ENCODE measurements at regions not wholly inside any gene's neighbourhood (a gene's known extent, or its start where the extent isn't known, plus 50 kb on each side); places are given as distances from the start of the nearest gene placed in this dataset.

DNA sequence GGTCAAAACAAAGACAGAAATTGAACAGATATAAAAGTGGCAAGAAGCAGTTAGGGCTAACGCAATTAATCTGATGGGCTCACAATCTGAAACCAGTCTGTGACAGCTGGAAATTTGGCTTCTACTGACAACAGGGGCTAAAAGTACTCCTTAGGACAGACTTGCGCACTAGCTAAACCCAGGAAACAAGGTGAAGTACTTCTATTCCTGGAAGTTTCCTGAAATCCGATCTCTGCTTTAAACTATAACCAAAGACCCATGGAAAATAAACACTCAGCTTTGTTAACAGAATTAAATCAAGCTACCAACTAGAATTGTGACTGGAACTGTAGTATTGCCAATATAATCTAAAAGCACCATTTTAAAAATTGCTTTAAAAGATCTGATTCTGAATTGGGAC lies 520.2 kb upstream of the ZWINT start:
- H3K9ac ChIP-seq (ENCODE audit: low read length): no peak overlapping the region
- H3K27me3 ChIP-seq (ENCODE audit: control insufficient read depth, insufficient read depth, low read length): no peaks in the 10 kb centered on the region
- no peaks in the 10 kb centered on the region for H3K36me3 ChIP-seq (ENCODE audit: control insufficient read depth, insufficient read depth, low read length)
- H3K4me1 ChIP-seq (ENCODE audit: control insufficient read depth, insufficient read depth, low read length): no peaks in the 10 kb centered on the region
- no peak overlapping the region for H3K27ac ChIP-seq (ENCODE audit: low read depth, low read length)
- H3K4me3 ChIP-seq (ENCODE audit: low read length): no peak overlapping the region

DNA sequence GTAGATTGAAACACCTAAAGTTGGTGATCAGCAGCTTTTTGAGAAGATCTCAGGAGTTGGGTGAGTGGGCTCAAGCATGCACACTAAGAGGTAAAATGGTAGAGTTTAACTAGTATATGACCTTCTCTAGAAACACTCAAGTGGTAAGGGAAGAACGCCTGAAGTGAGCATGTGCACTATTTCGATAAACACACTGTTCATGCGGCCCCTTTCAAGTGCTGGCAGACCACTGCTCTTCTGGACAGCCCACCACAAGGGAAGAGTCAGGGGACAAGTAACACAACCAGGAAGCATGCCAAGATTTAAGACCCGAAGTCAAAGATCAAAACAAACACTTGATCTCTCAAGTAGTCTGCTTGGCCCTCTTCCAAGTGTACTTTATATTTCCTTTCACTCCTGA lies 519.5 kb upstream of the ZWINT start:
- H3K4me3 ChIP-seq (ENCODE audit: low read length): no peak overlapping the region
- H3K4me1 ChIP-seq (ENCODE audit: control insufficient read depth, insufficient read depth, low read length): no peaks in the 10 kb centered on the region
- H3K27me3 ChIP-seq (ENCODE audit: control insufficient read depth, insufficient read depth, low read length): no peaks in the 10 kb centered on the region
- H3K9ac ChIP-seq (ENCODE audit: low read length): no peak overlapping the region
- no peak overlapping the region for H3K27ac ChIP-seq (ENCODE audit: low read depth, low read length)
- H3K36me3 ChIP-seq (ENCODE audit: control insufficient read depth, insufficient read depth, low read length): no peaks in the 10 kb centered on the region

DNA sequence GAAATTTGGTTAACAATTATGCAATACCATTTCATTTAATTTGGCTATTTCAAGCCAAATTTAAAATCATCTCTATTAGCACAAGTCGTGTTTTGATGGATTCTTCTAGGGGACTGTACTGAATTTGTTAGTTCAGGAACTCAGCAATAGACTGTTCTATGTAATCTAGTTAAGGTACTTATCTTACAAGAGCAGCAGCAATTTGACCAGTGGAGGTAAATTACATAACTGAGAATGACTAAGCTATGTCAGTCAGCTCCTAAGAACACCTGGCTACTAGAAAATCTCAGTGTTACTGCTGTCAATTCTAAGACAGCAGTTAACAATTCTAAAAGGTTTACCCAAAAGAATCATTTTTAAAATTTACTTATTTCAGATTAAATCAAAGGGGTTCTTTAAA lies 513.9 kb upstream of the ZWINT start:
- no peak overlapping the region for H3K27ac ChIP-seq (ENCODE audit: low read depth, low read length)
- H3K4me1 ChIP-seq (ENCODE audit: control insufficient read depth, insufficient read depth, low read length): no peaks in the 10 kb centered on the region

DNA sequence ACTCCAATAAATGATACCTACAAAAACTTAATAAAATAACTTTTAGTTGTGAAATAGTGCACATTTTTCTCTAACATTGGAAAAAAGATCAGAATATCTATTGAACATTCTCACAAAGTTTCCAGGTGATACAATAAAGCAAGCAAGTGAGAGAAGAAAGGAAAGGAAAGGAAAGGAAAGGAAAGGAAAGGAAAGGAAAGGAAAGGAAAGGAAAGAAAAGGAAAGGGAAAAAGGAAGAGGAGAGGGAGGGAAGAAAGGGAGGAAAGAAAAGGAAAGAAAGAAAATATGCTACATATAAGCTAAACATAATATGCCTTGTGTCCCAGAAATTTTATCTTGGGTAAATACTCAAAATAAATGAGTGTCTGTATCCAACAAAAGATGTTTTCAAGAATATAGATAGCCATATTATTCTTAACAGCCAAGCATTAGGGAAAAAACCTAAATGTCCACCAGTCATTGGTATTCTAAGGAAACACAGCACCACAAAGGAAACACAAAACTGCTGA lies 510.2 kb upstream of the ZWINT start:
- H3K4me1 ChIP-seq (ENCODE audit: control insufficient read depth, insufficient read depth, low read length): no peaks in the 10 kb centered on the region
- H3K27ac ChIP-seq (ENCODE audit: low read depth, low read length): no peak overlapping the region
- no peaks in the 10 kb centered on the region for H3K27me3 ChIP-seq (ENCODE audit: control insufficient read depth, insufficient read depth, low read length)
- no peaks in the 10 kb centered on the region for H3K36me3 ChIP-seq (ENCODE audit: control insufficient read depth, insufficient read depth, low read length)
- H3K9ac ChIP-seq (ENCODE audit: low read length): no peak overlapping the region
- H3K4me3 ChIP-seq (ENCODE audit: low read length): no peak overlapping the region

More for the DNA sequence above, 513.9 kb upstream of the ZWINT start:
- Histone ChIP-seq H3K36me3 (ENCODE audit: control insufficient read depth, insufficient read depth, low read length) (no peaks in the 10 kb centered on the region), H3K27me3 (ENCODE audit: control insufficient read depth, insufficient read depth, low read length) (no peaks in the 10 kb centered on the region), H3K4me3 (ENCODE audit: low read length) (no peak overlapping the region), H3K9ac (ENCODE audit: low read length) (no peak overlapping the region)

DNA sequence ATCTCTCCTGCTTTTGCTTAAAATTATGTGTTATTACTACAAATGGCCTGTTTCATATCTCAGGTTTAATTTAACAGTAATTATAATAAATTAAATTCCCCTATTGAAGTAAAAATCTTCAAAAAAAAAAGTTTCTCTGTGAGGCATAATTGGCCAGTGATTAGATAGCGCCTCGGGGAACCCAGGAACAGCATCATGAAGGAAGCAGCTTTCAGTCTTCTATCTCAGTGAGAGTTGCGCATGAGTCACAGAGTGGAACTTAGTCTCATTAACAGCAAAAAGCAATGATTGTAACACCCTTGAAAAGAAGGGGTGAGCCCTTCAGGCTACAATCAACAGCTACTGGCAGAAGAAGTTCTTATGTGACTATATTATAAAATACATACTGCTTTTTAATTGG lies 506.2 kb upstream of the ZWINT start:
- Histone ChIP-seq H3K27me3 (ENCODE audit: control insufficient read depth, insufficient read depth, low read length) (no peaks in the 10 kb centered on the region), H3K4me3 (ENCODE audit: low read length) (no peak overlapping the region), H3K9ac (ENCODE audit: low read length) (no peak overlapping the region), H3K36me3 (ENCODE audit: control insufficient read depth, insufficient read depth, low read length) (no peaks in the 10 kb centered on the region), H3K4me1 (ENCODE audit: control insufficient read depth, insufficient read depth, low read length) (no peaks in the 10 kb centered on the region), H3K27ac (ENCODE audit: low read depth, low read length) (no peak overlapping the region)

DNA sequence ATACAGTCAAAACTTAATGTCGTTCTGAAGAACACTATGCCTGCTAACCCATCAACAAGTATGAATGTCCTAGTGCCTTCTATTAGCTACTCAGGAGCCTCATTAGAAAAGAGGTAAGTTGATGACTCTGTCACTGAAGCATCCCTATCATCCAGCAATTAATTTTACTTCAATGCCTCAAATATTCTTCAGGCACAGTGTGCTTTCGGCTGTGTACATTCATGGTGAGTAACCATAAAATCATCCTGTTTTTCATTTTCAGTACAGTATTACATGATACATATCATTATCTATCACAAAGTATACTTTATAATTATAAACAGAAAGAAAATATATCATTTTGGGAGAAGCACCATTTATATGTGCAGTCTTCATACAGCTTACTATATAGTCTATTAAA lies 495.5 kb upstream of the ZWINT start:
- H3K4me3 ChIP-seq (ENCODE audit: low read length): no peak overlapping the region
- no peaks in the 10 kb centered on the region for H3K4me1 ChIP-seq (ENCODE audit: control insufficient read depth, insufficient read depth, low read length)
- no peaks in the 10 kb centered on the region for H3K36me3 ChIP-seq (ENCODE audit: control insufficient read depth, insufficient read depth, low read length)
- H3K27me3 ChIP-seq (ENCODE audit: control insufficient read depth, insufficient read depth, low read length): no peaks in the 10 kb centered on the region
- H3K9ac ChIP-seq (ENCODE audit: low read length): no peak overlapping the region
- H3K27ac ChIP-seq (ENCODE audit: low read depth, low read length): no peak overlapping the region

DNA sequence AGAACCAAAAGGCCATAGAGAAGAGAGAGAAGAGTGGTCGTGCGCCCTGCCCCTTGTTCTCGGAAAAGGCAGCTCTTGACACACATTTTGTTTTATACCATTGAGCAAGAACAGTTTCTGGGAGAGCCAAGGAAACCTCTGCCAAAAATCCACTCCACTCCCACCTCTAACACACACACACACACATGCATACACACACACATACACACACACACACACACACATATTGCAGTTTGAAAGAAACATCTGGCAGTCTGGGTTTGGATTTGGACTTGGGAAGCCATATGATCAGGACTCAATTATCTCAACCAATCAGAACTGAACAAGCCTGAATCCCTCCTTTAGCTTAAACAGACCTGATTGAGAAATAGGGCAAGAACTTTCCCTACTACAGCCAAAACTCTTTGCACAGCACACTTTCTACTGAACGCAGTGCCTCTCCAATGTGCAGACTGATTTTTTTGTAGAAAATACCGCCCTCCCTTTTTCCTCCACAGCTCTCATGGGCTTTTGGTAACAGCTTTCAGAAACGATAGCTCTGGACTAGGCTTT lies 484.0 kb upstream of the ZWINT start:
- Histone ChIP-seq H3K9ac (ENCODE audit: low read length) (no peak overlapping the region), H3K27me3 (ENCODE audit: control insufficient read depth, insufficient read depth, low read length) (no peaks in the 10 kb centered on the region), H3K4me3 (ENCODE audit: low read length) (no peak overlapping the region), H3K4me1 (ENCODE audit: control insufficient read depth, insufficient read depth, low read length) (no peaks in the 10 kb centered on the region), H3K36me3 (ENCODE audit: control insufficient read depth, insufficient read depth, low read length) (no peaks in the 10 kb centered on the region), H3K27ac (ENCODE audit: low read depth, low read length) (no peak overlapping the region)

DNA sequence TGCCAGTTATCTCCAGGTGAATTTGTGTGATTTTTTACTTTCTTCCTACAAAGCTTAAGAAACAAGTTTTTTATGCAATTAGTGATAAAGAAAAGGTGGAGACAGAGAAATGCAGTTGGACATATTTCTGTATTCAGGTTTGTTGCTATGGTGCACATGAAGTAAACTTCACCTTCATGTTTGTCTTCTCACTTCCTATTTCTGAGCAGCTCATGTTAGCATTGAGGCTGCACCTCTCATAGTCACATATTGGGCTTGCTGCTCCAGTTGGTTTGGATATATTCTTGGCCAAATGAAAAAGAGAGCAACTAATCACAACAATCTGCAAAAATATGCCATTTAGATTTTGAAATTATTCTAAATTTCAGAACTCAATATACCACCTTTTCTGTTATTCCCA lies 475.6 kb upstream of the ZWINT start:
- no peak overlapping the region for H3K9ac ChIP-seq (ENCODE audit: low read length)
- H3K4me3 ChIP-seq (ENCODE audit: low read length): no peak overlapping the region
- H3K27me3 ChIP-seq (ENCODE audit: control insufficient read depth, insufficient read depth, low read length): no peaks in the 10 kb centered on the region
- H3K4me1 ChIP-seq (ENCODE audit: control insufficient read depth, insufficient read depth, low read length): no peaks in the 10 kb centered on the region
- no peaks in the 10 kb centered on the region for H3K36me3 ChIP-seq (ENCODE audit: control insufficient read depth, insufficient read depth, low read length)
- H3K27ac ChIP-seq (ENCODE audit: low read depth, low read length): no peak overlapping the region

DNA sequence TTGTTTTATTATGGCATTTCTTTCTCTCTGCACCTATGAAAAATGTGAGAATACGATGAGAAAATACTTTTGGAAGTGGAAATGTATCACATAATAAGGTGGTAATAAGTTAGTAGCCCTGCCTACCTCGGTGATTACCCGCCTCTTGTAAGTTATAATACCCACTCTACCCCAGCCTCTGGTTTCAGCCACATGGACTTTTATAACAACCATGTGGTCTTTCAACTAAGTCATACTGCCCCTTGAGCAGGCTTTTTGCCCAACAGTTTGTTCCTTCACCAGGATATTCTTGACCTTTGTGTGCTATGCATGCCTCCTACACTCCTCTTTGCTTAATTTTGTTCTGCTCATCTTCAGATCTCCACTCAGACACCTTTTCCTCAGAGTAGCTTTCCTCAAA lies 470.6 kb upstream of the ZWINT start:
- Histone ChIP-seq H3K27ac (ENCODE audit: low read depth, low read length) (no peak overlapping the region), H3K4me1 (ENCODE audit: control insufficient read depth, insufficient read depth, low read length) (no peaks in the 10 kb centered on the region)

DNA sequence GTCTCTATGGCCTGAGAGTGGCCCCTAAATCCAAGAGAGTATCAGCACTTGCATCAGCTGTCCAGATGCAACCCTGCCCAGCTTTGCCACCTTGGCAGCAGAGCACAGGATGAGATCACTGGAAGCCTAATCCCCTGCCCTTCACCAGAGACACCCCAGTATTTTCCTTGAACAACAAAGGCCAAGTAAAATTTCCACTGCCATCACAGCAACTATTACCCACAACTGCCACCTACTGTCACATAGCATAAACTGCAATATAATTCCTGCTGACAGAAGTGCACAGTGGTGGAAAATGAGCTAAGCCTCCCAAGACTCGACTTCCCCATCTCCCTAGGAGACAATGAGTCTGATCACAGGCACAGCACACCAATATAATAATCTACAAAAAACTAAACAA lies 462.8 kb upstream of the ZWINT start:
- Histone ChIP-seq H3K4me1 (ENCODE audit: control insufficient read depth, insufficient read depth, low read length) (no peaks in the 10 kb centered on the region), H3K4me3 (ENCODE audit: low read length) (no peak overlapping the region), H3K27ac (ENCODE audit: low read depth, low read length) (no peak overlapping the region), H3K27me3 (ENCODE audit: control insufficient read depth, insufficient read depth, low read length) (no peaks in the 10 kb centered on the region), H3K36me3 (ENCODE audit: control insufficient read depth, insufficient read depth, low read length) (no peaks in the 10 kb centered on the region), H3K9ac (ENCODE audit: low read length) (no peak overlapping the region)

More for the DNA sequence above, 470.6 kb upstream of the ZWINT start:
- no peak overlapping the region for H3K4me3 ChIP-seq (ENCODE audit: low read length)
- no peaks in the 10 kb centered on the region for H3K36me3 ChIP-seq (ENCODE audit: control insufficient read depth, insufficient read depth, low read length)
- H3K27me3 ChIP-seq (ENCODE audit: control insufficient read depth, insufficient read depth, low read length): no peaks in the 10 kb centered on the region
- H3K9ac ChIP-seq (ENCODE audit: low read length): no peak overlapping the region

DNA sequence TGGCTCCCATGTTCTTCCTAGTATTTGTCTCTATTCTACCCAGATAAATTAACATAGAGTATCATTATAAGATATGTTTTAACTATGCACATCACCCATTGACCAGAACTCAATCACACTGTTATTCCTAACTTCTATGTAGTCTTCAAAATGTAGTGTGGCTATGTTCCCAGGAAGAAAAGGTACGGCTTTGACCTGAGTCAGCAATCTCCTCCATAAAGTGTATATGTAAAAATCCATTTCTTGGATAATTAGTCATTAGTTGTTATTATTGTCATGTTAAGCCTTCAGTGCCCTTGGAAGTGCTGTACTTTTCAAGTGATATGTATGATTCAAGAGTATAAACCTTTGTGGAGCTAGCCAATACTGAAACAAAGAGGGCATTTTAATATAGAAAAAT lies 444.0 kb upstream of the ZWINT start:
- H3K27ac ChIP-seq (ENCODE audit: low read depth, low read length): no peak overlapping the region

DNA sequence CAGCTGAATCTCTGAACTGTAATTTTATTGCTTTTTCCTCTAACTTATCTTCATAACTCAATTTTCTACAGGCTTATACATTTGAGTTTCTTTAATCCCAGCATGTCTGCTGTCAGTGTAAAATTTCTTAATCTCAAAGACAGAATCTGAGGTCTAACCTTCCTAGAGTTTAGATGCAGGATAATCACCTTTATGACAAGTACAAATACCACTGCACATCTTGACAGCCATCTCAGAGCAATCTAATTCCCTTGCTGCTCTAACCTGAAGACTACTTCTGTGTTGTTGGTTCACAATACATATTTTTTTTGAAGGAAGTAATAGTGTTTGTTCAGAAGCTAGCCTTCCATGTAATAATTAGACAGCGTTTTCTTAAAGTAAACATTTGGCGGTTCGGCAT lies 424.2 kb upstream of the ZWINT start:
- Histone ChIP-seq H3K4me3 (ENCODE audit: low read length) (no peak overlapping the region), H3K36me3 (ENCODE audit: control insufficient read depth, insufficient read depth, low read length) (no peaks in the 10 kb centered on the region), H3K27me3 (ENCODE audit: control insufficient read depth, insufficient read depth, low read length) (no peaks in the 10 kb centered on the region), H3K27ac (ENCODE audit: low read depth, low read length) (no peak overlapping the region), H3K4me1 (ENCODE audit: control insufficient read depth, insufficient read depth, low read length) (no peaks in the 10 kb centered on the region), H3K9ac (ENCODE audit: low read length) (no peak overlapping the region)

More for the DNA sequence above, 444.0 kb upstream of the ZWINT start:
- H3K4me3 ChIP-seq (ENCODE audit: low read length): no peak overlapping the region
- H3K4me1 ChIP-seq (ENCODE audit: control insufficient read depth, insufficient read depth, low read length): no peaks in the 10 kb centered on the region
- no peak overlapping the region for H3K9ac ChIP-seq (ENCODE audit: low read length)
- no peaks in the 10 kb centered on the region for H3K27me3 ChIP-seq (ENCODE audit: control insufficient read depth, insufficient read depth, low read length)
- no peaks in the 10 kb centered on the region for H3K36me3 ChIP-seq (ENCODE audit: control insufficient read depth, insufficient read depth, low read length)

DNA sequence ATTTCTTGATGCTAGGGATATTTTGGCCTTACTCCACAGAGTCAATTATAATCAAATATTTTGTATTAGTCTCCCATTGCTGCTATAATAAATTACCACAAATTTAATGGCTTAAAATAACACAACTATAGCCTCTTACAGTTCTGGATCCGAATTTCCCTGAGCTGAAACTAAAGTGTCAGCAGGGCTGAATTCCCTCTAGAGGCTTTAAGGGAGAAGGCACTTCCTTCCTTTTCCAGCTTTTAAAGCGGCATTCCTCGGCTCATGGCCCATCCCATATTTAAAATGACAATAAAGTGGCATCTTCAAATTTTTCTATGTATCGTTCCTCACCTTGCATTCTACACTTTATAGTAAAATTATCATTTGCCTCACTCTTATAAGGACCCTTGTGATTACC lies 421.4 kb upstream of the ZWINT start:
- Histone ChIP-seq H3K4me1 (ENCODE audit: control insufficient read depth, insufficient read depth, low read length) (no peaks in the 10 kb centered on the region), H3K4me3 (ENCODE audit: low read length) (no peak overlapping the region), H3K27me3 (ENCODE audit: control insufficient read depth, insufficient read depth, low read length) (no peaks in the 10 kb centered on the region), H3K27ac (ENCODE audit: low read depth, low read length) (no peak overlapping the region), H3K9ac (ENCODE audit: low read length) (no peak overlapping the region), H3K36me3 (ENCODE audit: control insufficient read depth, insufficient read depth, low read length) (no peaks in the 10 kb centered on the region)

Data from rectal smooth muscle tissue (tissue), 1 donor.